ENCODE measurements at regions not wholly inside any gene's neighbourhood (a gene's known extent, or its start where the extent isn't known, plus 50 kb on each side); places are given as distances from the start of the nearest gene placed in this dataset.
"Not testable (repeated sequence)": the region's sequence is repeated elsewhere in the genome, so short reads cannot be mapped to it uniquely, and the experiment has no call there.

- DNase-seq, result no peak
- TF ChIP-seq, protein P1, sequence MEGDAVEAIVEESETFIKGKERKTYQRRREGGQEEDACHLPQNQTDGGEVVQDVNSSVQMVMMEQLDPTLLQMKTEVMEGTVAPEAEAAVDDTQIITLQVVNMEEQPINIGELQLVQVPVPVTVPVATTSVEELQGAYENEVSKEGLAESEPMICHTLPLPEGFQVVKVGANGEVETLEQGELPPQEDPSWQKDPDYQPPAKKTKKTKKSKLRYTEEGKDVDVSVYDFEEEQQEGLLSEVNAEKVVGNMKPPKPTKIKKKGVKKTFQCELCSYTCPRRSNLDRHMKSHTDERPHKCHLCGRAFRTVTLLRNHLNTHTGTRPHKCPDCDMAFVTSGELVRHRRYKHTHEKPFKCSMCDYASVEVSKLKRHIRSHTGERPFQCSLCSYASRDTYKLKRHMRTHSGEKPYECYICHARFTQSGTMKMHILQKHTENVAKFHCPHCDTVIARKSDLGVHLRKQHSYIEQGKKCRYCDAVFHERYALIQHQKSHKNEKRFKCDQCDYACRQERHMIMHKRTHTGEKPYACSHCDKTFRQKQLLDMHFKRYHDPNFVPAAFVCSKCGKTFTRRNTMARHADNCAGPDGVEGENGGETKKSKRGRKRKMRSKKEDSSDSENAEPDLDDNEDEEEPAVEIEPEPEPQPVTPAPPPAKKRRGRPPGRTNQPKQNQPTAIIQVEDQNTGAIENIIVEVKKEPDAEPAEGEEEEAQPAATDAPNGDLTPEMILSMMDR (IDR thresholded peaks at IDR 0.05), result no peak
- no peak overlapping the region for H3K4me3 ChIP-seq
- ATAC-seq, result no peak
- H3K4me1 ChIP-seq, result no peaks in the 10 kb centered on the region
- FAIRE-seq, result no peak
- intact Hi-C loops (cut with DNase I), result no loop called here
- H3K27ac ChIP-seq, result no peak overlapping the region
- no peaks in the 10 kb centered on the region for H3K36me3 ChIP-seq
- H3K9me3 ChIP-seq, result no peaks in the 10 kb centered on the region
- H3K27me3 ChIP-seq, result no peaks in the 10 kb centered on the region
- 54 to 70% methylated on average over 6 of the region's 6 CpGs for WGBS, 2 donors
Observed at GRCh38 chr2:105990624-105991023, 203.5 kb downstream of the UXS1 start.

DNA sequence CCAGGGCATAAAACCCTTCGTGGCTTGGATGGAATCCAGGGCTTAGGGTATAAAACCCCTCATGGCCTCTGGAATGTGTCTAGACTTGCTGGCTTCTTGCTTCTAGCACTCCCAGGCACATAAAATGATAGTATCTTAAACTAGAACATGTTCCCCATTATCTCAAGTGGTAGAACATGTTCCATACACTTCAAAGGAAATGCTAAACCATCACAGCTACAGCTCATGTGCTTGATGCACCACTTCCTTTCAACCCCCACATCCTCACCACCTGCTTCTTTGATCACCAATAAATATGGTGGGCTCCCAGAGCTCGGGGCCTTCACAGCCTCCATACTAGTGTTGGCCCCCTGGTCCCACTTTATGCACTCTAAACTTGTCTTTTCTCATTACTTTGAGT lies 204.3 kb downstream of the UXS1 start:
- FAIRE-seq, DNase-seq, H3K9me3 ChIP-seq: not testable (repeated sequence)

DNA sequence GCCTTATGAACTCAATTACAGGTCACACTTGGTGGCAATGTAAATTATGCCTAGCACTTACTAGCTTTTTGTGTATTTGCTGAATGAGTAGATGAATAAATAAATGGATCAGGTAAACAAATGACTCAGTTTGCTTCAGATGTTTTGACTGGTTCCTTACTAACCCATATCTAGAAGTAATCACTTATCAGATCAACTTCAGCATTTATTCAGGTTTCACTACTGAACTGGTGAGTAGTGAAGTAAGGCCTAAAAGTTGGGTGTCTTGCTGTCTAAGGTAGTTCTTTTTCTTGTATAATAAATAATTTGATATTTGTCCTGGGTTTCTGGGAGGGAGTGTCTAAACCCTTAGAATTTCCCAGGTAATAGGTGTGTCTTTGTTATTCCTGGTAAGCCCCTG lies 205.0 kb downstream of the UXS1 start:
- Histone ChIP-seq H3K27ac (no peak overlapping the region), H3K27me3 (no peaks in the 10 kb centered on the region), H3K4me3 (no peak overlapping the region), H3K4me1 (no peaks in the 10 kb centered on the region), H3K36me3 (no peaks in the 10 kb centered on the region), H3K9me3 (no peaks in the 10 kb centered on the region)
- intact Hi-C loops (cut with DNase I), result no loop called here
- ATAC-seq (no peak), DNase-seq (no peak), FAIRE-seq (no peak)
- TF ChIP-seq, protein P1 (IDR thresholded peaks at IDR 0.05), result no peak

More for the DNA sequence above, 204.3 kb downstream of the UXS1 start:
- WGBS, 2 donors, result 63 to 69% methylated on average over 2 of the region's 2 CpGs
- H3K27me3 ChIP-seq; H3K4me1 ChIP-seq; ATAC-seq; H3K36me3 ChIP-seq; H3K4me3 ChIP-seq; intact Hi-C loops (cut with DNase I); H3K27ac ChIP-seq: not testable (repeated sequence)

- 96 to 100% methylated on average over 1 of the region's 1 CpG for WGBS, 2 donors
- DNase-seq (no peak), ATAC-seq (no peak), FAIRE-seq (no peak)
- intact Hi-C loops (cut with DNase I), result no loop called here
- no peaks in the 10 kb centered on the region for H3K36me3 ChIP-seq
- H3K27ac ChIP-seq, result no peak overlapping the region
- TF ChIP-seq, protein P1 (IDR thresholded peaks at IDR 0.05), result no peak
- no peaks in the 10 kb centered on the region for H3K4me1 ChIP-seq
- no peak overlapping the region for H3K4me3 ChIP-seq
- no peaks in the 10 kb centered on the region for H3K27me3 ChIP-seq
- no peaks in the 10 kb centered on the region for H3K9me3 ChIP-seq
Observed at GRCh38 chr2:105977807-105978206, 216.3 kb downstream of the UXS1 start.

GRCh38 chr2:105977212-105977611 lies 216.9 kb downstream of the UXS1 start:
- Histone ChIP-seq H3K27ac (no peak overlapping the region), H3K27me3 (no peaks in the 10 kb centered on the region), H3K9me3 (no peaks in the 10 kb centered on the region), H3K4me1 (no peaks in the 10 kb centered on the region), H3K36me3 (no peaks in the 10 kb centered on the region), H3K4me3 (no peak overlapping the region)
- no peak for DNase-seq
- intact Hi-C loops (cut with DNase I), result no loop called here
- ATAC-seq, result no peak
- TF ChIP-seq, protein P1 (IDR thresholded peaks at IDR 0.05), result no peak
- no peak for FAIRE-seq
- WGBS, 2 donors, result 89 to 93% methylated on average over 5 of the region's 5 CpGs

GRCh38 chr2:105974812-105975211 lies 219.3 kb downstream of the UXS1 start:
- FAIRE-seq (no peak), ATAC-seq (no peak), DNase-seq (no peak)
- H3K9me3 ChIP-seq, result no peaks in the 10 kb centered on the region
- intact Hi-C loops (cut with DNase I), result no loop called here
- H3K4me1 ChIP-seq, result no peaks in the 10 kb centered on the region
- no peak overlapping the region for H3K27ac ChIP-seq
- no peaks in the 10 kb centered on the region for H3K27me3 ChIP-seq
- TF ChIP-seq, protein P1 (IDR thresholded peaks at IDR 0.05), result no peak
- H3K4me3 ChIP-seq, result no peak overlapping the region
- H3K36me3 ChIP-seq, result no peaks in the 10 kb centered on the region

Data from pancreas (tissue), 10 donors.